ENCODE measurements at regions not wholly inside any gene's neighbourhood (a gene's known extent, or its start where the extent isn't known, plus 50 kb on each side); places are given as distances from the start of the nearest gene placed in this dataset.

DNA sequence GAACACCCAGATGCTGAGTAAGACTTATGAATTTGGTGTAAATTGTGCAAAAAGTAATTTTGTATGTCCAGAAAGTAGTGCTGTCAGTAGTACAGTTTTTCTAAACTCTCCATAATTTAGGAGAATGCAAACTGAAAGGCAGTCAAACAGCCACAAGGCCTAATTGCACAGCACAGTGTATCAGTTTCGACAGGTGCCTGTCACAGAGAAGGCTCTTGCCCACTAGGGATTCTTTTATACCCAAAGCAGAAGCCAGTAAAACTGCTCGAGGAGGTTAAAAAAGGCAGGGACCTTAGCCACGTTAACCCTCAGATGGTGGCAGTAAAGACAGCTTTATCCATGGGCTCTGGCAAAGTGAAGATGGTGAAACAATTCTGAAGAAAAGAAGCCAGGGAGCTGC lies 69.4 kb upstream of the GATB start:
- H3K27ac Mint-ChIP-seq: no peak overlapping the region
- H3K9me3 Mint-ChIP-seq: no peaks in the 10 kb centered on the region
- H3K4me1 Mint-ChIP-seq (ENCODE audit: low read depth): peaks cover 5% of the 10 kb centered on the region
- H3K27me3 Mint-ChIP-seq (ENCODE audit: low read depth): no peaks in the 10 kb centered on the region
- peaks cover 1% of the 10 kb centered on the region for H3K36me3 Mint-ChIP-seq (ENCODE audit: low read depth)
- H3K4me3 Mint-ChIP-seq: no peak overlapping the region

DNA sequence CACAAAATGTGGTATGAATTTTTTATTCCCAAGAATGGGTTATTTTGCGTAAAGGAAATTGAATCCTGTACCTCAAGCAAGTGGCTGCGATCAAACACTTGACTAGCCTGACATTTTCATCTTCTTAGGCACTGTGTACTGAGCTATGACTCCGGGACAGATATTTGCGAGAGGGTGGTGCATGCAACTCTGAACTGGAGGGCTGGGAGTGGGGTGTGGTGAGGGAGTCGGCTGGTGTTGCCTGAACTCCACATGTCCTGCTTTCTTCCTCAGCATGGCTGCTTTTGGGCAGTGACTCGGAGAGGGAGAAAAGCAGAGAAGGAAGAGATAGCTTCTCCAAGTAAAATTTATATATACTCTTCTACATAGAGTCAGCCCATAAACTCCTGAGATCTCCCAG lies 68.5 kb upstream of the GATB start:
- H3K27me3 Mint-ChIP-seq (ENCODE audit: low read depth): no peaks in the 10 kb centered on the region
- H3K9me3 Mint-ChIP-seq: no peaks in the 10 kb centered on the region
- H3K4me1 Mint-ChIP-seq (ENCODE audit: low read depth): peaks cover 5% of the 10 kb centered on the region
- H3K4me3 Mint-ChIP-seq: no peak overlapping the region
- H3K27ac Mint-ChIP-seq: no peak overlapping the region
- H3K36me3 Mint-ChIP-seq (ENCODE audit: low read depth): peaks cover 1% of the 10 kb centered on the region

- H3K27ac Mint-ChIP-seq: no peak overlapping the region
- peaks cover 21% of the 10 kb centered on the region for H3K27me3 Mint-ChIP-seq (ENCODE audit: low read depth)
- no peaks in the 10 kb centered on the region for H3K4me1 Mint-ChIP-seq (ENCODE audit: low read depth)
- no peak overlapping the region for H3K4me3 Mint-ChIP-seq
- H3K36me3 Mint-ChIP-seq (ENCODE audit: low read depth): no peaks in the 10 kb centered on the region
- no peaks in the 10 kb centered on the region for H3K9me3 Mint-ChIP-seq
Measured at GRCh38 chr4:151824656-151825055, 63.8 kb upstream of the GATB start.

DNA sequence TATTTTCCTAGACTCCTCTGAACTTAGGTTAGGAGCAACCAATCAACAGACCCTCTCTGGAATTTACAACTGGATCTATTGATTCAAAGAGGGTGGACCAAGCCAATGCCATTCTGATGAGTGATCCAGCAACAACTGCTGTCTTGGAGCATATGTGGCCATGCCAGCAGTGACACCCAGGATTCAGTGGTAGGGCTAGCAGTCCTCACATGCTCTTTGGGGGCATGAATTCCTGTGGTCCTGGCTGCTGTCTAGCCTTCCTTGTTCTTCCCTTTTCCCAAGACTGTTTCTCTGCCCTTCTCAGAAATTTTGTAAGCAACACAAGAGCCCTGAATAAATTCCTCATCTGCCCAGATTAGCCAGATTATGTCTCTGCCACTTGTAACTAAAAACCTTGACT lies 61.5 kb upstream of the GATB start:
- H3K36me3 Mint-ChIP-seq (ENCODE audit: low read depth): no peaks in the 10 kb centered on the region
- no peaks in the 10 kb centered on the region for H3K9me3 Mint-ChIP-seq
- peaks cover 21% of the 10 kb centered on the region for H3K27me3 Mint-ChIP-seq (ENCODE audit: low read depth)
- H3K27ac Mint-ChIP-seq: no peak overlapping the region
- H3K4me1 Mint-ChIP-seq (ENCODE audit: low read depth): no peaks in the 10 kb centered on the region
- H3K4me3 Mint-ChIP-seq: no peak overlapping the region

DNA sequence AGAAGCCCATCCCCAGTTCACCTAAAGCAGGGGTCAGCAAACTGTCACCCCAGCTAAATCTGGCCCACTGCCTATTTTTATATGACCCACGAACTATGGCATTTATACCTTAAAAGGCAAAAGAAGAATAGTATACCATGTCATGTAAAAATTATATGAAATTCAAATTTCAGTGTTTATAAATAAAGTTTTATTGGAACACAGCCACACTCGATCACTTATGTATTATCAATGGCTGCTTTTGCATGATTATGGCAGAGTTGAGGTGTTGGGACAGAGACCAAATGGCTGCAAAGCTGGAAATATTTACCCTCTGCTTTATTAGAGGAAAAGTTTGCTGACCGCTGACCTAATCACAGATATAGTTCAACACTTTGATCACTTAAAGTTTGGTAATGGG lies 59.2 kb upstream of the GATB start:
- Mint-ChIP-seq H3K36me3 (ENCODE audit: low read depth) (no peaks in the 10 kb centered on the region), H3K27ac (no peak overlapping the region), H3K4me1 (ENCODE audit: low read depth) (no peaks in the 10 kb centered on the region), H3K27me3 (ENCODE audit: low read depth) (peaks cover 21% of the 10 kb centered on the region), H3K9me3 (no peaks in the 10 kb centered on the region), H3K4me3 (no peak overlapping the region)

GRCh38 chr4:151811403-151811802 lies 50.6 kb upstream of the GATB start:
- Mint-ChIP-seq H3K27ac (no peak overlapping the region), H3K27me3 (ENCODE audit: low read depth) (no peaks in the 10 kb centered on the region), H3K36me3 (ENCODE audit: low read depth) (no peaks in the 10 kb centered on the region), H3K4me3 (no peak overlapping the region), H3K4me1 (ENCODE audit: low read depth) (peaks cover 1% of the 10 kb centered on the region), H3K9me3 (no peaks in the 10 kb centered on the region)
